HFF-Myc (cell line): ENCODE measurements at regions not wholly inside any gene's neighbourhood (a gene's known extent, or its start where the extent isn't known, plus 50 kb on each side); places are given as distances from the start of the nearest gene placed in this dataset.

Experiments
- DNase-seq: peaks from one replicate; pipeline ENCODE4 v3.0.0-alpha.2; 2011; ENCODE audit warnings: low read depth; ENCODE audit errors: extremely low read depth
- H3K4me3 ChIP-seq: replicated peaks from 2 replicates; pipeline ENCODE4 v1.5.1; 2011; ENCODE audit warnings: low read depth, mild to moderate bottlenecking, control low read depth, low read length
- CTCF ChIP-seq: IDR thresholded peaks from 2 replicates; pipeline ENCODE4 v1.5.1; 2012; ENCODE audit warnings: mild to moderate bottlenecking, low read depth, low read length, control low read depth; ENCODE audit errors: missing control alignments

GRCh38 chr20:59382157-59382725 lies 81.8 kb downstream of the EDN3 start:
- H3K4me3 ChIP-seq: no peak overlapping the region
- no peak for DNase-seq
- TF ChIP-seq CTCF: no peak

- no peak for TF ChIP-seq CTCF
- DNase-seq: no peak
- no peak overlapping the region for H3K4me3 ChIP-seq
Observed at GRCh38 chr20:59382907-59383306, 82.5 kb downstream of the EDN3 start.

GRCh38 chr20:59385038-59385437 lies 84.6 kb downstream of the EDN3 start:
- TF ChIP-seq CTCF: no peak
- no peak for DNase-seq

GRCh38 chr20:59385480-59385879 lies 85.1 kb downstream of the EDN3 start:
- DNase-seq: no peak
- TF ChIP-seq CTCF: no peak
- H3K4me3 ChIP-seq: no peak overlapping the region

More at GRCh38 chr20:59385038-59385437, 84.6 kb downstream of the EDN3 start:
- no peak overlapping the region for H3K4me3 ChIP-seq

GRCh38 chr20:59386809-59387208 lies 86.4 kb downstream of the EDN3 start:
- no peak for TF ChIP-seq CTCF
- no peak for DNase-seq
- no peak overlapping the region for H3K4me3 ChIP-seq

GRCh38 chr20:59387891-59388290 lies 87.5 kb downstream of the EDN3 start:
- no peak for TF ChIP-seq CTCF
- no peak overlapping the region for H3K4me3 ChIP-seq
- no peak for DNase-seq

- no peak for DNase-seq
- no peak for TF ChIP-seq CTCF
- H3K4me3 ChIP-seq: no peak overlapping the region
Observed at GRCh38 chr20:59388402-59388801, 88.0 kb downstream of the EDN3 start.
